ENCODE measurements at regions not wholly inside any gene's neighbourhood (a gene's known extent, or its start where the extent isn't known, plus 50 kb on each side); places are given as distances from the start of the nearest gene placed in this dataset.
"Not testable (repeated sequence)": the region's sequence is repeated elsewhere in the genome, so short reads cannot be mapped to it uniquely, and the experiment has no call there.

- no peaks in the 10 kb centered on the region for H3K4me1 ChIP-seq
- H3K9me3 ChIP-seq: no peaks in the 10 kb centered on the region
- no peak overlapping the region for H3K27ac ChIP-seq
- no peak for DNase-seq
- H3K4me3 ChIP-seq: no peak overlapping the region
- TF ChIP-seq, protein P1, sequence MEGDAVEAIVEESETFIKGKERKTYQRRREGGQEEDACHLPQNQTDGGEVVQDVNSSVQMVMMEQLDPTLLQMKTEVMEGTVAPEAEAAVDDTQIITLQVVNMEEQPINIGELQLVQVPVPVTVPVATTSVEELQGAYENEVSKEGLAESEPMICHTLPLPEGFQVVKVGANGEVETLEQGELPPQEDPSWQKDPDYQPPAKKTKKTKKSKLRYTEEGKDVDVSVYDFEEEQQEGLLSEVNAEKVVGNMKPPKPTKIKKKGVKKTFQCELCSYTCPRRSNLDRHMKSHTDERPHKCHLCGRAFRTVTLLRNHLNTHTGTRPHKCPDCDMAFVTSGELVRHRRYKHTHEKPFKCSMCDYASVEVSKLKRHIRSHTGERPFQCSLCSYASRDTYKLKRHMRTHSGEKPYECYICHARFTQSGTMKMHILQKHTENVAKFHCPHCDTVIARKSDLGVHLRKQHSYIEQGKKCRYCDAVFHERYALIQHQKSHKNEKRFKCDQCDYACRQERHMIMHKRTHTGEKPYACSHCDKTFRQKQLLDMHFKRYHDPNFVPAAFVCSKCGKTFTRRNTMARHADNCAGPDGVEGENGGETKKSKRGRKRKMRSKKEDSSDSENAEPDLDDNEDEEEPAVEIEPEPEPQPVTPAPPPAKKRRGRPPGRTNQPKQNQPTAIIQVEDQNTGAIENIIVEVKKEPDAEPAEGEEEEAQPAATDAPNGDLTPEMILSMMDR (IDR thresholded peaks at IDR 0.05): no peak
- TF ChIP-seq POLR2A (IDR thresholded peaks at IDR 0.05): no peak
- 74 to 82% methylated on average over 9 of the region's 9 CpGs for whole genome bisulfite sequencing, 2 donors
- intact Hi-C loops (cut with DNase I; ENCODE audit: low total_unique reads): no loop called here
- no peaks in the 10 kb centered on the region for H3K36me3 ChIP-seq (ENCODE audit: low read depth, missing control alignments)
- H3K27me3 ChIP-seq: no peaks in the 10 kb centered on the region
Measured at GRCh38 chr3:6746443-6746842, 114.5 kb upstream of the GRM7 start.

DNA sequence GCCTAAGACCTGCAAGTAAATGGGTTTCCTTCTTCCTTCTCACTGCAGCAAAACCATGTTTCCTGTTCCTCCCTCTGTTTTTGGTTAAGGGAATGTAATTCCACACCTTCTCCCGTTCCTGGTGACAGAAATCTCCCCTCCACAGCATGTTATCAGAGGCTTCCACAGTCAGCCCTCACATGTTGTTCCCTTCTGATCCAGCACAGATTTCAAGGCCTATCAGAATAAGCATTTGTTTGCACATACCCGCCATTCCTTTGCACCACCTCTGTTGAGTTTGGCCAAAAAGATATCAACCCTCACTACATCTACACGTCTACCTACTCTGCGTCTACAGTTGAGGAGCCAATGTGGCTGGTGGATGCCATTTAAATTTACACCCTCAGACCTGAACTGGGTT, 113.9 kb upstream of the GRM7 start:
- H3K27me3 ChIP-seq: no peaks in the 10 kb centered on the region
- no peak for DNase-seq
- no peaks in the 10 kb centered on the region for H3K36me3 ChIP-seq (ENCODE audit: low read depth, missing control alignments)
- TF ChIP-seq, protein P1 (IDR thresholded peaks at IDR 0.05): no peak
- TF ChIP-seq POLR2A (IDR thresholded peaks at IDR 0.05): no peak
- WGBS, 2 donors: 65 to 73% methylated on average over 4 of the region's 4 CpGs
- H3K4me1 ChIP-seq: no peaks in the 10 kb centered on the region
- H3K4me3 ChIP-seq: no peak overlapping the region
- H3K27ac ChIP-seq: no peak overlapping the region
- intact Hi-C loops (cut with DNase I; ENCODE audit: low total_unique reads): no loop called here
- H3K9me3 ChIP-seq: no peaks in the 10 kb centered on the region

DNA sequence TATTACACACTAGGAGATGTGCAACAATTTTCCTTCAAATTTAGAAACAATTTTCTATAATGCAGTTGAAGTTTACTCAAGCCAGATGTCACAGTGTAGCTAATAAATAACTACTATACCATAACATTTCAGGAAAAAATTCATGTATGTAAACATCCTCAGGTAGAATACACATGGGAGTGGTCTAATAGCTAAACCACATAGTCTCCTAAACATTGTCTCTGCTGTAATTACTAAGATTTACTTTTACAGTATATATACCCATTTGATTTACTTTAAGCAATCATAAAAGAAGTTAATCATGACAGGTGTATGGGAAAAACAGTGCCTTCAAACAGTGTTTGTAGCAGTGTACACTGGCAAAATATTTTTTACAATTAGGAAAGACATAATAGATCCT, 110.1 kb upstream of the GRM7 start:
- H3K27ac ChIP-seq: no peak overlapping the region
- intact Hi-C loops (cut with DNase I; ENCODE audit: low total_unique reads): no loop called here
- no peaks in the 10 kb centered on the region for H3K4me1 ChIP-seq
- no peak for DNase-seq
- no peaks in the 10 kb centered on the region for H3K9me3 ChIP-seq
- H3K27me3 ChIP-seq: no peaks in the 10 kb centered on the region
- H3K4me3 ChIP-seq: no peak overlapping the region
- TF ChIP-seq POLR2A (IDR thresholded peaks at IDR 0.05): no peak
- TF ChIP-seq, protein P1 (IDR thresholded peaks at IDR 0.05): no peak
- no peaks in the 10 kb centered on the region for H3K36me3 ChIP-seq (ENCODE audit: low read depth, missing control alignments)

DNA sequence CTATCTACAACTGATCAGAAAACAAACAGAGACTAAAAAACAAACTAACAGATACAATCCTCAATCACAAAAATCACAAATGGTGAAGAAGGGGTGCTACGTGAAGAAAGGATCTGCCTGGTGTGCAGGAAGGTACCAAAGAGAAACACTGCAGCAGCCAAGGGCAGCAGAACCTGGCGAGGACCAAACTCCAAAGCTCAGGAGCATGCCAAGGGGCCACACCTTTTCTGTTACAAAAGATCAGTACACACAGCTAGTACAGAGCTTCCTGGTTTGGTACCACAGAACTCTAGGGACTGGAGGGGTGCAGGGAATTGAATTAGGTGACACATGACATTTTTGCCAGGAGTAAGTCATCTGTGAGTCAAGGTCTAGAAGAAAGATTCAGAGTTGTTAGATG, 107.4 kb upstream of the GRM7 start:
- TF ChIP-seq, protein P1 (IDR thresholded peaks at IDR 0.05): no peak
- no peak for TF ChIP-seq POLR2A (IDR thresholded peaks at IDR 0.05)
- no peaks in the 10 kb centered on the region for H3K9me3 ChIP-seq
- no peak for DNase-seq
- no peak overlapping the region for H3K4me3 ChIP-seq
- no peak overlapping the region for H3K27ac ChIP-seq
- intact Hi-C loops (cut with DNase I; ENCODE audit: low total_unique reads): no loop called here
- H3K36me3 ChIP-seq (ENCODE audit: low read depth, missing control alignments): no peaks in the 10 kb centered on the region
- 96% methylated on average over 2 of the region's 2 CpGs for WGBS, 2 donors
- no peaks in the 10 kb centered on the region for H3K4me1 ChIP-seq
- H3K27me3 ChIP-seq: no peaks in the 10 kb centered on the region

- peak; percentile 28 for DNase-seq
- whole genome bisulfite sequencing, 2 donors: 64 to 77% methylated on average over 28 to 32 of the region's 32 CpGs
- H3K27ac ChIP-seq; H3K27me3 ChIP-seq; H3K4me3 ChIP-seq; H3K4me1 ChIP-seq; H3K9me3 ChIP-seq; intact Hi-C loops (cut with DNase I; ENCODE audit: low total_unique reads); H3K36me3 ChIP-seq (ENCODE audit: low read depth, missing control alignments): not testable (repeated sequence)
Measured at GRCh38 chr3:6769532-6770396, 91.2 kb upstream of the GRM7 start.

Measured in testis (tissue), 2 donors.